ENCODE measurements at regions not wholly inside any gene's neighbourhood (a gene's known extent, or its start where the extent isn't known, plus 50 kb on each side); places are given as distances from the start of the nearest gene placed in this dataset.
"Not testable (repeated sequence)": the region's sequence is repeated elsewhere in the genome, so short reads cannot be mapped to it uniquely, and the experiment has no call there.

DNA sequence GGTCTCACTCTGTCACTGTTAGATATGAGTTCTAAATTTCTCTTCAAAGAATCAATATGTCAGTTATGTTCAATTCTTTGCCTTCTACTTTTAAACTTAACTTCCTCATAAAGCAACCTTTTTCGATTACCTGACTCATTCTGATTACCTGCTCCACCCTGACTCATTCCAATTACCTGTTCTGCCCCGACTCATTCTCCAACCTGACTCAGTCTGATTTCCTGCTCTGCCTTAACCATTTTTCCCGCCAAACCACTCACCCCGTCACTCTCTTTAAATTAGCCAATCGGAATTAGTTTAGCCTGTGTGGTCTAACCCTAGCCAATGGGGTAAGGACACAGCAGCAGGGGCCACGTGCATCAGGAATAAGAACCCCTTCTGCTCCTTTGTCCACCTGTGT, 67.4 kb upstream of the RASSF8 start:
- TF ChIP-seq, protein P1, sequence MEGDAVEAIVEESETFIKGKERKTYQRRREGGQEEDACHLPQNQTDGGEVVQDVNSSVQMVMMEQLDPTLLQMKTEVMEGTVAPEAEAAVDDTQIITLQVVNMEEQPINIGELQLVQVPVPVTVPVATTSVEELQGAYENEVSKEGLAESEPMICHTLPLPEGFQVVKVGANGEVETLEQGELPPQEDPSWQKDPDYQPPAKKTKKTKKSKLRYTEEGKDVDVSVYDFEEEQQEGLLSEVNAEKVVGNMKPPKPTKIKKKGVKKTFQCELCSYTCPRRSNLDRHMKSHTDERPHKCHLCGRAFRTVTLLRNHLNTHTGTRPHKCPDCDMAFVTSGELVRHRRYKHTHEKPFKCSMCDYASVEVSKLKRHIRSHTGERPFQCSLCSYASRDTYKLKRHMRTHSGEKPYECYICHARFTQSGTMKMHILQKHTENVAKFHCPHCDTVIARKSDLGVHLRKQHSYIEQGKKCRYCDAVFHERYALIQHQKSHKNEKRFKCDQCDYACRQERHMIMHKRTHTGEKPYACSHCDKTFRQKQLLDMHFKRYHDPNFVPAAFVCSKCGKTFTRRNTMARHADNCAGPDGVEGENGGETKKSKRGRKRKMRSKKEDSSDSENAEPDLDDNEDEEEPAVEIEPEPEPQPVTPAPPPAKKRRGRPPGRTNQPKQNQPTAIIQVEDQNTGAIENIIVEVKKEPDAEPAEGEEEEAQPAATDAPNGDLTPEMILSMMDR (IDR thresholded peaks at IDR 0.05; ENCODE audit: low read length): not testable (repeated sequence)
- not testable (repeated sequence) for TF ChIP-seq EZH2phosphoT487 (IDR thresholded peaks at IDR 0.05; ENCODE audit: low read length)

Data from MM.1S (cell line).